Astrocyte (in vitro differentiated cells and primary cell): ENCODE measurements at regions not wholly inside any gene's neighbourhood (a gene's known extent, or its start where the extent isn't known, plus 50 kb on each side); places are given as distances from the start of the nearest gene placed in this dataset.

Experiments
- DNase-seq: peaks from one replicate; pipeline ENCODE4 v3.0.0-alpha.2; 2010; ENCODE audit warnings: low read depth
- FAIRE-seq: peaks from 2 replicates; lab custom pipeline; 2011; peaks lifted over from hg19 to GRCh38; lab: Jason Lieb, UNC
- H2AFZ ChIP-seq: 2 replicates; pipeline ENCODE4 v1.6.0; 2012; ENCODE audit warnings: low read depth, low read length, inconsistent platforms
- H3K27ac ChIP-seq: 2 replicates; pipeline ENCODE4 v1.5.1; 2011; ENCODE audit warnings: low read depth, low read length, inconsistent platforms
- H3K27me3 ChIP-seq: 2 replicates; pipeline ENCODE4 v1.6.0; 2011; ENCODE audit warnings: low read length, inconsistent platforms; ENCODE audit not compliant: insufficient read depth
- H3K36me3 ChIP-seq: 2 replicates; pipeline ENCODE4 v1.5.1; 2011; ENCODE audit warnings: low read length, inconsistent platforms; ENCODE audit not compliant: insufficient read depth
- H3K4me1 ChIP-seq: 2 replicates; pipeline ENCODE4 v1.5.1; 2011; ENCODE audit warnings: low read length, inconsistent platforms; ENCODE audit not compliant: insufficient read depth
- H3K4me2 ChIP-seq: 2 replicates; pipeline ENCODE4 v1.6.0; 2012; ENCODE audit warnings: low read length, inconsistent platforms
- H3K4me3 ChIP-seq: 2 replicates; pipeline ENCODE4 v1.5.1; 2011; ENCODE audit warnings: low read depth, mild to moderate bottlenecking, low read length, inconsistent platforms; ENCODE audit not compliant: insufficient read depth
- H3K79me2 ChIP-seq: 2 replicates; pipeline ENCODE4 v1.6.0; 2012; ENCODE audit warnings: mild to moderate bottlenecking, low read length, inconsistent platforms; ENCODE audit not compliant: insufficient read depth
- H3K9ac ChIP-seq: 2 replicates; pipeline ENCODE4 v1.6.0; 2012; ENCODE audit warnings: mild to moderate bottlenecking, low read length, inconsistent platforms
- H3K9me3 ChIP-seq: 2 replicates; pipeline ENCODE4 v1.5.1; 2012; ENCODE audit warnings: low read depth, mild to moderate bottlenecking, low read length, inconsistent platforms; ENCODE audit not compliant: insufficient read depth
- H4K20me1 ChIP-seq: 2 replicates; pipeline ENCODE4 v1.6.0; 2012; ENCODE audit warnings: low read length, inconsistent platforms; ENCODE audit not compliant: insufficient read depth
- H3K27ac Mint-ChIP-seq: one replicate; pipeline ENCODE4 v1.8.0; 2021; ENCODE audit warnings: mild to moderate bottlenecking, mixed read lengths; ENCODE audit not compliant: unreplicated experiment
- H3K27me3 Mint-ChIP-seq: one replicate; pipeline ENCODE4 v1.8.0; 2021; ENCODE audit warnings: low read depth, mixed read lengths; ENCODE audit not compliant: unreplicated experiment
- H3K36me3 Mint-ChIP-seq: one replicate; pipeline ENCODE4 v1.8.0; 2021; ENCODE audit warnings: low read depth, mixed read lengths; ENCODE audit not compliant: unreplicated experiment
- H3K4me1 Mint-ChIP-seq: one replicate; pipeline ENCODE4 v1.8.0; 2021; ENCODE audit warnings: low read depth, mixed read lengths; ENCODE audit not compliant: unreplicated experiment
- H3K4me3 Mint-ChIP-seq: one replicate; pipeline ENCODE4 v1.8.0; 2021; ENCODE audit warnings: mild to moderate bottlenecking, moderate library complexity, mixed read lengths; ENCODE audit not compliant: unreplicated experiment
- H3K9me3 Mint-ChIP-seq: one replicate; pipeline ENCODE4 v1.8.0; 2021; ENCODE audit warnings: mild to moderate bottlenecking, mixed read lengths; ENCODE audit not compliant: unreplicated experiment
- EZH2 ChIP-seq: IDR thresholded peaks from 2 replicates; pipeline ENCODE4 v1.6.1; 2012; ENCODE audit warnings: mild to moderate bottlenecking, low read length, inconsistent platforms; ENCODE audit not compliant: insufficient read depth
- TF ChIP-seq, protein P1 (sequence below): IDR thresholded peaks from 2 replicates; pipeline ENCODE4 v1.5.1; 2011; ENCODE audit warnings: low read depth, mild to moderate bottlenecking, inconsistent platforms, low read length, moderate library complexity; ENCODE audit not compliant: insufficient read depth

DNA sequence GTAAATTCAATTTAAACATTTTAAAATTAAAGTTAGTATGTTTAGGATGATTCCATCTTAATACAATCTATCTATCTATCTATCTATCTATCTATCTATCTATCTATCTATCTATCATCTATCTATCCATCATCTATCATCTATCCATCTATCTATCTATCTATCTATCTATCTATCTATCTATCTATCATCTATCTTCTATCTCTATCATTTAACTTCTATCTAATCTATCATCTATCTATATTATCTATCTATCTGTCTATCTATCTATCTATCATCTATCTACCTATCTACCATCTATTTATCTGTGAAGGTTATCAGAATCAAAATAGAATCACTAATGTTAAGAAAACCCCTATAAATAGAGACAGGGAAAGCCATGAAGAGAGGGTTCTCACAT lies 78.3 kb downstream of the RAMP3 start:
- H2AFZ ChIP-seq = no peak overlapping the region
- no peaks in the 10 kb centered on the region for H3K79me2 ChIP-seq
- peaks cover 5% of the 10 kb centered on the region for H3K4me1 Mint-ChIP-seq
- TF ChIP-seq, protein P1, sequence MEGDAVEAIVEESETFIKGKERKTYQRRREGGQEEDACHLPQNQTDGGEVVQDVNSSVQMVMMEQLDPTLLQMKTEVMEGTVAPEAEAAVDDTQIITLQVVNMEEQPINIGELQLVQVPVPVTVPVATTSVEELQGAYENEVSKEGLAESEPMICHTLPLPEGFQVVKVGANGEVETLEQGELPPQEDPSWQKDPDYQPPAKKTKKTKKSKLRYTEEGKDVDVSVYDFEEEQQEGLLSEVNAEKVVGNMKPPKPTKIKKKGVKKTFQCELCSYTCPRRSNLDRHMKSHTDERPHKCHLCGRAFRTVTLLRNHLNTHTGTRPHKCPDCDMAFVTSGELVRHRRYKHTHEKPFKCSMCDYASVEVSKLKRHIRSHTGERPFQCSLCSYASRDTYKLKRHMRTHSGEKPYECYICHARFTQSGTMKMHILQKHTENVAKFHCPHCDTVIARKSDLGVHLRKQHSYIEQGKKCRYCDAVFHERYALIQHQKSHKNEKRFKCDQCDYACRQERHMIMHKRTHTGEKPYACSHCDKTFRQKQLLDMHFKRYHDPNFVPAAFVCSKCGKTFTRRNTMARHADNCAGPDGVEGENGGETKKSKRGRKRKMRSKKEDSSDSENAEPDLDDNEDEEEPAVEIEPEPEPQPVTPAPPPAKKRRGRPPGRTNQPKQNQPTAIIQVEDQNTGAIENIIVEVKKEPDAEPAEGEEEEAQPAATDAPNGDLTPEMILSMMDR = no peak
- no peak for TF ChIP-seq EZH2
- peaks cover 11% of the 10 kb centered on the region for H3K4me1 ChIP-seq
- no peaks in the 10 kb centered on the region for H4K20me1 ChIP-seq
- H3K27me3 ChIP-seq = peaks cover 7% of the 10 kb centered on the region
- H3K4me3 Mint-ChIP-seq = no peak overlapping the region
- no peaks in the 10 kb centered on the region for H3K36me3 Mint-ChIP-seq
- no peak overlapping the region for H3K9ac ChIP-seq
- H3K36me3 ChIP-seq = no peaks in the 10 kb centered on the region
- H3K27ac ChIP-seq = no peak overlapping the region
- no peak overlapping the region for H3K4me2 ChIP-seq
- no peak overlapping the region for H3K27ac Mint-ChIP-seq
- DNase-seq = no peak
- H3K9me3 ChIP-seq = no peaks in the 10 kb centered on the region
- no peak for FAIRE-seq
- H3K27me3 Mint-ChIP-seq = peaks cover 32% of the 10 kb centered on the region
- peaks cover 8% of the 10 kb centered on the region for H3K9me3 Mint-ChIP-seq
- no peak overlapping the region for H3K4me3 ChIP-seq

DNA sequence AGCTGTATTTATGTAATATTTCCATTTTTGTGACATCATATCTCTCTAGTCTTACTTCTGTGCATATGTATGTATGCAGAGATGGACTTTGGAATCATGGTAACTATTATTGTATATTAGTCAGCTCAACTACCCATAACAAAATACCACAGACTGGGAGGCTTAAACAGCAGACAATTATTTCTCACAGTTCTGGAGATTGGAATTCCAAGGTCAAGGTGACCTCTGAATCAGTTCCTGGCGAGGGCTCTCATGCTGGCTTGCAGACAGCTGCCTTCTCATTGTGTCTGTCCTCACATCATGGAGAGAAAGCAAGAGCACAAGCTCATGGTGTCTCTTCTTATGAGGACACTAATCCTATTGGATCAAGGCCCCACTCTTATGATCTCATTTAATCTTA lies 79.1 kb downstream of the RAMP3 start:
- peaks cover 35% of the 10 kb centered on the region for H3K27me3 Mint-ChIP-seq
- H3K9ac ChIP-seq = no peak overlapping the region

More for the DNA sequence above, 79.1 kb downstream of the RAMP3 start:
- no peaks in the 10 kb centered on the region for H3K79me2 ChIP-seq
- H4K20me1 ChIP-seq = no peaks in the 10 kb centered on the region
- no peaks in the 10 kb centered on the region for H3K36me3 ChIP-seq
- H3K9me3 Mint-ChIP-seq = peaks cover 8% of the 10 kb centered on the region
- FAIRE-seq = peak; percentile 43
- H3K4me1 Mint-ChIP-seq = peaks cover 5% of the 10 kb centered on the region
- TF ChIP-seq, protein P1 = no peak
- TF ChIP-seq EZH2 = no peak
- H2AFZ ChIP-seq = no peak overlapping the region
- DNase-seq = peak; percentile 57
- H3K36me3 Mint-ChIP-seq = no peaks in the 10 kb centered on the region
- H3K4me3 Mint-ChIP-seq = no peak overlapping the region
- H3K27ac ChIP-seq = no peak overlapping the region
- H3K27me3 ChIP-seq = peaks cover 5% of the 10 kb centered on the region
- H3K4me1 ChIP-seq = peaks cover 11% of the 10 kb centered on the region
- H3K27ac Mint-ChIP-seq = no peak overlapping the region
- no peak overlapping the region for H3K4me3 ChIP-seq
- no peaks in the 10 kb centered on the region for H3K9me3 ChIP-seq
- H3K4me2 ChIP-seq = no peak overlapping the region
